ENCODE measurements at regions not wholly inside any gene's neighbourhood (a gene's known extent, or its start where the extent isn't known, plus 50 kb on each side); places are given as distances from the start of the nearest gene placed in this dataset.

DNA sequence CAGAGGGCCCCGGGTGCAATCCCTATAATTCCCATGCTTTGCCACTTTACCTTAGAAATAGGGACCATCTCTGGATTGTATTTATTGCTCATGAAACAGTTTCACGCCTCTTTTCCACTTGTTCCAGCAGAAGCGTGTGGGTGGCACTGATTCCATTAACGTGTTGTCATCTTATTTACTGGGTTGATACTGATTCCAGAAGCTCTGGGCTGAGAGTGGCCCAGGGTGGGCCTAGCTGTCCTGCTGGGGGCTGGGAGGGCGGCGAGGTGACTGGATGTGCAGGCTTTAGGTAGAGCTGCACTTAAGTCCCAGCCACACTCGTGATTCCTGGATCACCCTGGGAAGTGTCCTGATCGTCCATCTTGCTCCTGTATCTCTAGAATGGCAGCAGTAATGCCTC, 155.0 kb downstream of the TEX29 start:
- H3K4me1 Mint-ChIP-seq = no peaks in the 10 kb centered on the region
- no peak for DNase-seq
- H3K27ac ChIP-seq (ENCODE audit: low read depth in 1 of 2, low read length in 2 of 2) = no peak overlapping the region
- H3K36me3 Mint-ChIP-seq = no peaks in the 10 kb centered on the region
- no peak overlapping the region for H3K9ac ChIP-seq (ENCODE audit: insufficient read depth, low read length, poor library complexity, severe bottlenecking)
- intact Hi-C loops (cut with micrococcal nuclease) = no loop called here
- no peaks in the 10 kb centered on the region for H3K36me3 ChIP-seq (replicated peaks in 1 of 2; ENCODE audit: control insufficient read depth in 1 of 2, insufficient read depth in 2 of 2, low read length in 2 of 2)
- H3K4me2 ChIP-seq (replicated peaks; ENCODE audit: extremely low read depth, low read length, poor library complexity, severe bottlenecking) = no peak overlapping the region
- peaks cover 0 to 9% (median 1%) of the 10 kb centered on the region in 3 donors for H3K27me3 Mint-ChIP-seq (ENCODE audit: low read depth in 3 of 3)
- H4K20me1 ChIP-seq (ENCODE audit: insufficient read depth, low read length) = no peaks in the 10 kb centered on the region
- no peaks in the 10 kb centered on the region for H3K9me3 ChIP-seq (replicated peaks in 1 of 2; ENCODE audit: control insufficient read depth in 1 of 2, insufficient read depth in 1 of 2, low read length in 2 of 2)
- no peak overlapping the region for H2AFZ ChIP-seq (ENCODE audit: insufficient read depth, low read depth, low read length, poor library complexity, severe bottlenecking)
- H3K4me3 Mint-ChIP-seq = no peak overlapping the region
- no peaks in the 10 kb centered on the region for H3K79me2 ChIP-seq (ENCODE audit: insufficient read depth, low read length)
- peaks cover 0 to 2% (median 0%) of the 10 kb centered on the region in 7 donors for H3K9me3 Mint-ChIP-seq
- TF ChIP-seq, protein P1, sequence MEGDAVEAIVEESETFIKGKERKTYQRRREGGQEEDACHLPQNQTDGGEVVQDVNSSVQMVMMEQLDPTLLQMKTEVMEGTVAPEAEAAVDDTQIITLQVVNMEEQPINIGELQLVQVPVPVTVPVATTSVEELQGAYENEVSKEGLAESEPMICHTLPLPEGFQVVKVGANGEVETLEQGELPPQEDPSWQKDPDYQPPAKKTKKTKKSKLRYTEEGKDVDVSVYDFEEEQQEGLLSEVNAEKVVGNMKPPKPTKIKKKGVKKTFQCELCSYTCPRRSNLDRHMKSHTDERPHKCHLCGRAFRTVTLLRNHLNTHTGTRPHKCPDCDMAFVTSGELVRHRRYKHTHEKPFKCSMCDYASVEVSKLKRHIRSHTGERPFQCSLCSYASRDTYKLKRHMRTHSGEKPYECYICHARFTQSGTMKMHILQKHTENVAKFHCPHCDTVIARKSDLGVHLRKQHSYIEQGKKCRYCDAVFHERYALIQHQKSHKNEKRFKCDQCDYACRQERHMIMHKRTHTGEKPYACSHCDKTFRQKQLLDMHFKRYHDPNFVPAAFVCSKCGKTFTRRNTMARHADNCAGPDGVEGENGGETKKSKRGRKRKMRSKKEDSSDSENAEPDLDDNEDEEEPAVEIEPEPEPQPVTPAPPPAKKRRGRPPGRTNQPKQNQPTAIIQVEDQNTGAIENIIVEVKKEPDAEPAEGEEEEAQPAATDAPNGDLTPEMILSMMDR (IDR thresholded peaks at IDR 0.05) = no peak
- no peak overlapping the region for H3K4me3 ChIP-seq (replicated peaks in 1 of 3; ENCODE audit: low read depth in 2 of 3, low read length in 3 of 3)
- no peak overlapping the region for H3K27ac Mint-ChIP-seq
- H3K27me3 ChIP-seq (ENCODE audit: control insufficient read depth in 2 of 2, insufficient read depth in 2 of 2, low read length in 2 of 2) = no peaks in the 10 kb centered on the region
- 95% methylated on average over 6 of the region's 8 CpGs for WGBS (ENCODE audit: insufficient coverage)
- no peaks in the 10 kb centered on the region for H3K4me1 ChIP-seq (ENCODE audit: control insufficient read depth in 1 of 2, insufficient read depth in 2 of 2, low read length in 2 of 2)

DNA sequence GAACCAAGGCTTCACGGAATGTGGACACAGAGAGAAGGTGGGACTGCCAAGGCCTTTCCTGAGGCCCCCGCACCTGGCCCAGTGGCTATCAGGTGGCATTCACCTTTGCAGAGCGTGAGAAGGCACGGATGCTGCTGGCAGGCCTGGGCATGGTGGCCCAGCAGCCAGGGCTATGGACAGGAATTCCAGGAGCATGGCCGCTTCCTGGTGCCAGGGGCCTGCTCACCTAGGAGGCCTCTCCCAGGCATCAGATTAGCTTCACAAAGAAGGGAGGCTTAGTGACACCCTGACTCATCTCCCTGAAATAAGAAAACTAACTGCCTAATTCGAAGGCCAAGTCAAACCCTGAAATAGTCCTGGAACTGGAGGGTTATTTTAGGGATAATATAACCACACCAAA, 155.8 kb downstream of the TEX29 start:
- Histone ChIP-seq H3K4me1 (ENCODE audit: control insufficient read depth in 1 of 2, insufficient read depth in 2 of 2, low read length in 2 of 2) (no peaks in the 10 kb centered on the region), H3K4me3 (replicated peaks in 1 of 3; ENCODE audit: low read depth in 2 of 3, low read length in 3 of 3) (no peak overlapping the region), H3K9ac (ENCODE audit: insufficient read depth, low read length, poor library complexity, severe bottlenecking) (no peak overlapping the region), H3K27me3 (ENCODE audit: control insufficient read depth in 2 of 2, insufficient read depth in 2 of 2, low read length in 2 of 2) (no peaks in the 10 kb centered on the region), H3K9me3 (replicated peaks in 1 of 2; ENCODE audit: control insufficient read depth in 1 of 2, insufficient read depth in 1 of 2, low read length in 2 of 2) (no peaks in the 10 kb centered on the region), H3K27ac (ENCODE audit: low read depth in 1 of 2, low read length in 2 of 2) (no peak overlapping the region), H2AFZ (ENCODE audit: insufficient read depth, low read depth, low read length, poor library complexity, severe bottlenecking) (no peak overlapping the region), H3K79me2 (ENCODE audit: insufficient read depth, low read length) (no peaks in the 10 kb centered on the region), H4K20me1 (ENCODE audit: insufficient read depth, low read length) (no peaks in the 10 kb centered on the region), H3K36me3 (replicated peaks in 1 of 2; ENCODE audit: control insufficient read depth in 1 of 2, insufficient read depth in 2 of 2, low read length in 2 of 2) (no peaks in the 10 kb centered on the region), H3K4me2 (replicated peaks; ENCODE audit: extremely low read depth, low read length, poor library complexity, severe bottlenecking) (no peak overlapping the region)
- TF ChIP-seq, protein P1 (IDR thresholded peaks at IDR 0.05) = no peak
- peaks cover 0 to 2% (median 0%) of the 10 kb centered on the region in 7 donors for H3K9me3 Mint-ChIP-seq
- H3K4me1 Mint-ChIP-seq = no peaks in the 10 kb centered on the region
- H3K27ac Mint-ChIP-seq = no peak overlapping the region
- no peak overlapping the region for H3K4me3 Mint-ChIP-seq
- intact Hi-C loops (cut with micrococcal nuclease) = no loop called here
- no peak for DNase-seq
- H3K27me3 Mint-ChIP-seq (ENCODE audit: low read depth in 3 of 3) = peaks cover 0 to 9% (median 1%) of the 10 kb centered on the region in 3 donors
- 98% methylated on average over 5 of the region's 6 CpGs for WGBS (ENCODE audit: insufficient coverage)
- no peaks in the 10 kb centered on the region for H3K36me3 Mint-ChIP-seq

All from CD14-positive monocyte (primary cell).